Stimulated activated CD4-positive, alpha-beta T cell treated with anti-CD3 and anti-CD28 coated beads, Interleukin-4, amount 100 ng/mL, for 1 hour (primary cell): ENCODE measurements at regions not wholly inside any gene's neighbourhood (a gene's known extent, or its start where the extent isn't known, plus 50 kb on each side); places are given as distances from the start of the nearest gene placed in this dataset.
A peak's percentile ranks its signal among the peaks of the same experiment; 100 is the strongest.

Source experiments
- DNase-seq: peaks from one replicate; pipeline ENCODE4 v3.0.0-alpha.2; 2020

GRCh38 chr12:4045786-4046494 lies 172.7 kb upstream of the PARP11 start:
- no peak for DNase-seq

- DNase-seq = no peak
These were observed 171.8 kb upstream of the PARP11 start for GRCh38 chr12:4044736-4045730.

GRCh38 chr12:4044101-4044500 lies 170.9 kb upstream of the PARP11 start:
- no peak for DNase-seq

- DNase-seq = no peak
These were observed 168.1 kb upstream of the PARP11 start for GRCh38 chr12:4041187-4041885.

GRCh38 chr12:4039931-4040330 lies 166.7 kb upstream of the PARP11 start:
- no peak for DNase-seq

- DNase-seq = no peak
These were observed 164.6 kb upstream of the PARP11 start for GRCh38 chr12:4037747-4038312.

- no peak for DNase-seq
These were observed 163.6 kb upstream of the PARP11 start for GRCh38 chr12:4036671-4037271.

- DNase-seq = no peak
These were observed 161.7 kb upstream of the PARP11 start for GRCh38 chr12:4034921-4035320.

GRCh38 chr12:4032924-4033615 lies 159.9 kb upstream of the PARP11 start:
- no peak for DNase-seq

GRCh38 chr12:4031703-4032291 lies 158.6 kb upstream of the PARP11 start:
- no peak for DNase-seq

- DNase-seq = peak; percentile 81
These were observed 157.9 kb upstream of the PARP11 start for GRCh38 chr12:4030929-4031702.

GRCh38 chr12:4027412-4027811 lies 154.2 kb upstream of the PARP11 start:
- DNase-seq = peak; percentile 63

- no peak for DNase-seq
These were observed 153.3 kb upstream of the PARP11 start for GRCh38 chr12:4026517-4026916.

- no peak for DNase-seq
These were observed 152.8 kb upstream of the PARP11 start for GRCh38 chr12:4026020-4026358.

- no peak for DNase-seq
These were observed 152.2 kb upstream of the PARP11 start for GRCh38 chr12:4025181-4026019.

- no peak for DNase-seq
These were observed 151.5 kb upstream of the PARP11 start for GRCh38 chr12:4024701-4025100.

GRCh38 chr12:4015225-4016091 lies 142.3 kb upstream of the PARP11 start:
- no peak for DNase-seq

GRCh38 chr12:4014858-4015224 lies 141.6 kb upstream of the PARP11 start:
- no peak for DNase-seq

- no peak for DNase-seq
These were observed 141.2 kb upstream of the PARP11 start for GRCh38 chr12:4014444-4014843.
